GM18867 (cell line): ENCODE measurements at regions not wholly inside any gene's neighbourhood (a gene's known extent, or its start where the extent isn't known, plus 50 kb on each side); places are given as distances from the start of the nearest gene placed in this dataset.

Experiments used
- ATAC-seq: cut with Tn5 transposase; IDR thresholded peaks from one replicate; pipeline ENCODE4 v1.9.1; 2021; ENCODE audit warnings: mild to moderate bottlenecking, moderate library complexity; ENCODE audit not compliant: unreplicated experiment

DNA sequence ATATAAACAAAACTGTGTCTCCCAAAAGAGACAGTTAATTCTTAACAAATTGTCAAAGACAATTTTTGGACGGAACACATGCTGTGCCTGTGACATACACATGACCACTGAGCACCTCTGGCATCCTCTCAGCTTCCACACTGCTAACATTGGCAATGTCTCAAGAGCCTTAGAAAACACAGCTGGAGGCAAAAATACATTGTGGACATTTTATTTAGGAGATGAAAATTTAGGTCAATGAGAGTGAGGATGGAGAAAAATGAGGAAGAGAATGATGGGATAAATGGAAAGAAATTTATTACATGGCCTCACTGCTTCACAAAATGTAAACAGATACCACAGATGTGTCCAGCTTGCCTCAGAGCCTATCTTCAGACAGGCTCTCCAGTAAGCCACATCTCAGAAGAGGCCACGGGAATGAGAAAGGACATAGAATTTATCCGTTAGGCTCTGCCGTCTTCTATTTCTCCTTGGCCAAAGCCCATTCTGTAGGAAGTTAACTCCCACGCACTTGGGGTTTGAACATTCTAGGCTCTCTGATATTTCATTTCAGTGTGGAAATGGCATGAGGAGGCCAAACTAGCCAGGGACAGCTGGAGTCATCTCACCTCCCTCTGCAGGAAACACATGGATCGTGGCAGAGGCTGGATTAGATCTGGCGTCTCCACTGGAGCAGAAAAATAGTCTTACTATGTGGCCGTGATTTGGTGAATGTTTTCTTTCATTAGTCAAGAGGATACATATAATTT, 519.4 kb upstream of the DSEL start:
- ATAC-seq, result no peak

DNA sequence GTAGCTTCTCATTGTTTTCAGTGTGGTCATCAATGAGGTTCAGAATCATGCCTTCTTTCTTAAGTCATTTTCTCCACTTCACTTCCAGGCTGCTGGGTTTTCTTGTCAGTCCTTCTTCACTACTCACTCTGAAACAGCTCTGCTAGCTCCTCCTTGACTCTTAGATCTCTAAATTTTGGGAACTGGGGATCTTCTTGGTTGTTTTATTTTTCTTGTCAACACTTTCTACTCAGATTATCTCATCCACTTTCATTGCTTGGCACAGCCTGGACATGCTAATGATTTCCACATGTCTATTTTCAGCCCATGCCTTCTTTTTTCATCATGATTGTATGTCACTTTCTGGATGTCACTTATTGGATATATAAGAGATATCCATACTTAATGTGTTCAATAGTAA, 517.8 kb upstream of the DSEL start:
- no peak for ATAC-seq

DNA sequence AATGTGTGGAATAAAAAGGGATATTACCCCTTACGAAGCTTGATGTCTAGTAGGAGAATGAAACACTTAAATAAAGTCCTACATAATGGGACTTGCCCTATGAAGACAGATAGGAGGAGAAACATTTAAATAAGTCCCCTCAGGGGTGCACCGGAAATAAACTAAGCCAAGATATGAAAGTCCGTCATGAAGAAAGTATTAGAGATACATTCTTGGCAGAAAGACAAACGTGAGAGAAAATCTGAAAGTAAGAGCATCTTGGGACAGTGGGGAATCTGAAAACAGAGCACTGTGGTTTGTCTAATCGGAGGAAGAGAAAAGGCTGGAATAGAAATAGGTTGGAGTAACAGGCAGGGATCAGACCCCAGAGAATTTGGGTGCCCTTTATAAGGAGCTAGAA, 516.9 kb upstream of the DSEL start:
- ATAC-seq, result no peak

DNA sequence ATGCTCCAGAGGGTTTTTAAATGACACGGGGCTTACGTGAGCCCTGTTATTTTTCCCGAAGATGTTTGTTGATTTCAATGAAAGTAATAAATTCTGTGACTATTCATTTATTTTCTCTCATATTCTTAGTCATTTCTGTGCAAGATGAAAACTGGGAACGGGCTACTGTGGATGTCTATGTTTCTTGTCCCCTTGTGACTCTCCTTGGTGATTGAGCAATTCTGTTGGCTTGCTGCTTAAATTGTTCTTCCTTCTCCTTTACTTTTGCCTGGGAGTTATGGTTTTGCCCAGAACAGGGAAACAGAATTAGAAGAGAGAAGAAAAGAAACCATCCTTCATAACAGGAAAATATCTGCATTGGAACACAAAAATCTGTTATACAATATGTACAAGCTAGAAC, 508.2 kb upstream of the DSEL start:
- no peak for ATAC-seq

DNA sequence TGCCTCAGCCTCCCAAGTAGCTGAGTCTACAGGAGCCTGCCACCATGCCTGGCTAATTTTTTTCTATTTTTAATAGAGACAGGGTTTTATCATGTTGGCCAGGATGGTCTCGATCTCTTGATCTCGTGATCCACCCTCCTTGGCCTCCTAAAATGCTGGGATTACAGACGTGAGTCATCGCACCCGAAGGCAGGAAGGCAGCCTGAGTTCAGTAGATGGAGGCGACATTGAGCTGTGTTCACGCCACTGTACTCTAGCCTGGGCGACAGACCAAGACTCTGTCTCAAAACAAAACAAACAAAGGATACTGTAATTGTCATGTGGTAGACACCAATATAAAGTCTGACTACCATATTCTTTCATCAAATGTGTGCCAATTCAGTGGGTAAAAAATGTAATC, 500.9 kb upstream of the DSEL start:
- no peak for ATAC-seq

DNA sequence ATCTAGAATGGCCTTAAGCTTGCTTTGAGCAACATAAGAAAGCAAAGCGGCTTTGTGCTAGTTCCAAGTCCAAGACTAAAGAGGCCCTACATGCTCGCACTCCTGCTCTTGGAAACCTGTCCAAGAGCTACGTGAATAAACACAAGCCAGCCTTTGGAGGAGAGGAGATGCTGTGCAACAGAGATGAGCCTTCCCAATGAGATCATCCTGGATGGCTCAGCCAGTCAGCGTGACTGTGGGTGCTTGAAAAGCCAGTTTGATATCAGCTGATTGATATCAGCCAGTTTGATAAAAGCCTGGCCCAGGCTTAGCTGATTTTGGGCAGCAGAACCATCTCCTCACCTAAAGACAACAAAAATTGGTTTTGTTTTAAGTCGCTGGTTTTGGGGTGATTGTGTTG, 481.0 kb upstream of the DSEL start:
- no peak for ATAC-seq

DNA sequence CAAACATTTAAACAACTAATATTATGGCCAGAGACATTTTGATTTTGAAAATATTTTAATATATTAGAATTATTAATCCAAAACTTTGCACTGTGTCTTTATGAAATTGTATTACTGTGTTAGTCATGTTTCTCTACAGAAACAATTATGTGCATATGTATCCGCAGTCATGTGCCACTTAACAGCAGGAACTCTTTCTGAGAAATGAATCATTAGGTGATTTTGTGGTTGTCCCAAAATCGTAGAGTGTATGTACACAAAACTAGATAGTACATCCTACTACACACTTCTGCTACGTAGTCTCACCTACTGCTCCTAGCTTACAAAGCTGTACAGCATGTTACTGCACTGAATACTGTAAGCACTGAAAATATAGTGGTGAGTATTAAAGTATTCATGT, 479.2 kb upstream of the DSEL start:
- no peak for ATAC-seq

DNA sequence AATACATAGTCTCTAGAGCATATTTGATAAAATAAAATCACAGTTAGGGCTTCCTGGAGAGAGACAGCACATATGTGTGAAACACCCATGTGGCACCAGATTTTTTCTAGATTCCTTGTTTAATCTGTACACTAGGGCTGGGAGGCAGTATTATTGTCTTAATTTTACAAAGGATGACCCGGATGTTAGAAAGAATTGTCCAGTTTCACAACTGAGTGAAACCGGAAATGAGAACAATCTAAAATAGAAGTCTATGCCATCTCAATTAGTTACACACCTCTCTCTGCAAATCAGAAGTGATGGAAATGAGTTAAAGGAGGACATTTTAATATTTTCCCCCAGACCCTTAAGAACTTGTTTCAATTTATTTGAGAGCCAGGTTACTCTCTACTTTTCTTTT, 463.7 kb upstream of the DSEL start:
- no peak for ATAC-seq

DNA sequence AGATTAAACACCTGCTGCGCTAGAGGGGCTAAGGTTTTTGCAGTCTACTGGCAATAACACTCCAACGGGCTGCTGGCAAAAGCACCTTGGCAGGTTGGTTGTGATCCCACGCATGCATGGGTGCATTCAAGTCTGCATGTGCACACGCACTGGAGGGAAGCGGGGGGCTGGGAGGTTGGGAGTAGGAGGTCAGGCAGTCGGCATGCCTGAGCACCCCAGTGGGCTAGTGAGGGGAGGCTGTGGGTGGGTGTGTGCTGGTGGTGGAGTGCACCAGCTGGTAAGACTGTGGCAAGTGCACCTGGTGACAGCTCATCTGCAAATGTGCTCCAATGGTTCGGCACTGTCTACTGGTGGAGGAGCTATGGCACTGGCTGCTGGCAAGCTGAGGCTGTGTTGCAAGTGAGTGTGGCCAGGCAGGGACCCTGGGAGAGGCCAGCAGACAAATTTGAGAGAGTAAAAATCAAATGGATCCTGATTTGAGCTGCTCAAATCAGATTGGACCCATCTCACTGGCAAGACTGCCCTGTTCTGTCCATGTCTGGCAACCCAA, 460.6 kb upstream of the DSEL start:
- no peak for ATAC-seq

DNA sequence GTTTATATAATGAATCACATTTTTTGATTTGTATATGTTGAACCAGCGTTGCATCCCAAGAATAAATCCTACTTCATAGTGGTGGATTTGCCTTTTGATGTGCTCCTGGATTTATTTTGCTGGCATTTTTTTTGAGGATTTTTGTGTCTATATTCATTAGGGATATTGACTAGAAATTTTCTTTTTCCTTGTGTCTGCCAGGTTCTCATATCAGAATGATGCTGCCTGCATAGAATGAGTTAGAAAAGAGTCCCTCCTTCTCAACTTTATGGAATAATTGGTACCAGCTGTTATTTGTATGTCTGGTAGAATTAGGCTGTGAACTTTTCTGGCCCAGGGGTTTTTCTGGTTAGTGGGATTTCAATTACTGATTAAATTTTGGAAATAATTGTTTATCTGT, 457.4 kb upstream of the DSEL start:
- ATAC-seq, result no peak

DNA sequence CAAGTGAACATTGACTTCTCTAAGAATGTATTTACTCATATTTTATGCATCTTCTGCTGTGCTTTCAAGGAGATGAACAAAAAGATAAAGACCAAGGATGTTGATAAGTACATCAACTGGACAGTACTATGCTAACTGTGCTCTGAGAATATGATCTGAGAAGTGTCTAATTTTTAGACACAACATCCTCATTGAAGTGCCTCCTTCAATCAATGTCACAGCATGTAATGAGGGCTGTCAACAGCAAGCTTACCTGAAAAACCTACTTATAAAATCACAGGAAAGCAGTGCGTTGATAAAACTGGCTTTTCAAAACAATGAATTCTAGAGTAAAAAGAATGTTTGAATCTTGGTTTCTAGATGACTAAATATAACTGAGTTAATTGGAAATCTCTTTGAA, 452.9 kb upstream of the DSEL start:
- no peak for ATAC-seq

DNA sequence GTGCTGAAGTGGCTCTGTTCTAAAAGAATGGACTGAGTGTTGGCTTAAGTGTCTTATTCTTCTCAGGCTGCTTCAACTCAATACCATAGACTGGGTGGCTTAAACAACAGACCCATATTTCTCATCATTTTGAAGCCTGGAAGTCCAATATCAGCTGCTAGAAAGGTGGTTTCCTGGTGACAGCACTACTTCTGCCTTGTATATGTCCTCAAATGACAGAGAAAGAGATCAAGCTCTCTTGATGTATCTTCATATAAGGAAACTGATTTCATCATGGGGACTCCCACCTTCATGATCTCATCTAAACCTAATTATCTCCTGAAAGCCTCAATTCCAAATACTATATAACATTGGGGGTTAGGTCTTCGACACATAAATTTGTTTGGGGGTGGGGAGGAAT, 449.7 kb upstream of the DSEL start:
- ATAC-seq, result no peak

DNA sequence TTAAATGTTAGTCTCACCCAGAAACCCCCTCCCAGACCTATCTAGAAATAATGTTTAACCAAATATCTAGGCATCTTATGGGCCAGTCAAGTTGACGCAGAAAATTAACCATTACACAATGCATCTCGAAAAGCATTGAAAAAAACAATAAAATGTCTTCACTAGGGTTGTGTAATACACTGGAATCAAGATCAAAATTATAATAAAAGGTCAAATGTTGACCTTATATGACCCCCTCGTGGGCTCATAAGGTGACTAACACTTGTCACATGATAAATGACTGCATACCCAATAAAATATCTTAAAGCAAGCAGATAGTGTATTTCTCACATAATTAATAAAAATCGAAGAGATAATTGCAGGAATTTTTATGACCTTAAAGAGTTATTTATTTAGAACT, 447.9 kb upstream of the DSEL start:
- ATAC-seq, result no peak

DNA sequence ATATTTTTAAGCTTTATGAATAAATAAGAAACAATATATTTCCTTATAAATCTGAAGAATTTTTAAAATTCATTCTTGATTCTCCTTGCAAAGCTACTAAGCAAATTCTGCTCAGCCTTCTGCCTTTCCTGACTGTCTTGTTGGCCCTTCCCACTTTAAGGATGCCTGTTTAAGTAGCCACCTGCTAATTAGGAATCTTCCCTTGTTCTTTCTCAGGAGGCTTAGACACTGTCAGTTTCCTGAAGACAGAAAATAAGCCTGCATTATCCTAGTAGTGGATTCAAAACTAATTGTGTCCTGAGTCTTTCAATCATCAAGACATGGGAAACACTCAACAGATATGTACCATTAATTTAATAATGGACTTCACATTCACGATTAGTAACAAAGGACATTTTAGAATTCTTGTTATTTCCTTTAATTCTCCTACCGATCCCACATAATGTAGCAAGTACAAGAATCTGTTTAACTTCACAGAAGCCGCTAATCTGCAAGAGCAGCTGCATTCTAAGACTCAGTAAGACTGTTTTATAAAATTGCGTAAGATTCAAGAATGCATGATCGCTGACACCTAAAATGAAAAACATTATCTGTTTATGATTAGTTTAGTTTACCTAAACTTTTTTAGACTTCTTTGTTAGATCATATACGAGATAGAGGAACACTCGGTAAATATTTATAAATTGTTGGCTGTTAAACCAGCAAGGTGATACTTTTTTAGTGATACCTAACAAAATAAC, 445.4 kb upstream of the DSEL start:
- ATAC-seq, result no peak

DNA sequence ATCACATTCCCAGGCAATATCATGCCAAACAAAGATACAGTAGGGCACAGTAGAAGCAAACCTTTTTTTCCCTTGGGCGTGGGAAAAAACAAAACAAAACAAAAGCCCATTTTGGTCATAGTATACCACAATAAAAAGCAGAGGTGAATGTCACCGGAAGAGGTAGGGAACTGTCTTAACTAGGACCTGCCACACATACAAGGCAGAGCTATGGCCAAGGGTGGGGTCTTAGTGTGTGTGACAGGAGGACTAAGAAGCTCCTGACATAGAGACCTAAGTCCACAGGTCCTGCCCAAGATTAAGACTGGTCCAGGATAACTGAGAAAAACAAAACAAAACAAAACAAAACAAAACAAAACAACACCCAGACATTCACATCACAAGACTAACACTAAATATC, 441.2 kb upstream of the DSEL start:
- no peak for ATAC-seq

DNA sequence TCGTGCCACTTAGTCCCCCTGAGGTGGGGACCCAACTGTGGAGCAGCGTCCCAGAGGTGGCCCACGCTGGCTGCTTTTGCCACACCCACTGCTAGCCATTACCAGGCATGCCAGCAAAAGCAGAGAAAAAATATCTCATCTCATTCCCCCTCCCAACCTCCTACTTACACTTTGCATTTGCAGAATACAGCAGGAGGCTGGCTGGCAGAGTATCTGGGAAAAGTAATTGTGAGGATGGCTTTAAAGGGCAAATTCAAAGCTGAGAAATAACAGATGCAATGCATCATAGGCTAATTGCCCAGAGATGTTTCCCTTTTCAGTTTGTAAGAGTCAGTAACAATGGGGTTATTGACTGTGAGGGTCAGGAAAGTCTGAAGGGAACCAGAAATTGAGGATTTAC, 438.1 kb upstream of the DSEL start:
- no peak for ATAC-seq

DNA sequence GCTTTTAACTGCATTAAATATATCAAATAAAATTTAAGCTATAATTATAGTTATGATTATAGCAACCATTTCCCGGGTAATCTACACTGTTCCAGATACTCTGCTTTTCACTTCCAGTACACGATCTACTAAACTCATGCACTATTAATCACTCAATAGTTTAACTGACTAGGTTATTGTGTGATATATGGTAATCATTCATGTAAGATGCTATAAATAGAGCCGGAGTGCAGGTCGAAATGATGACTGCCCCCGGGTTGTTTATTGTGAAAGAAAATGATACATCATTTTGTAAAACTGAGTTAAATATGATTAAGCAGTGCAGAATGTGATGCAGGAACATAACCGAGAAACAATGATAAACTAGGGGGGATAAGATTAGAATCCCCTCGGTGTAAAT, 434.6 kb upstream of the DSEL start:
- no peak for ATAC-seq

DNA sequence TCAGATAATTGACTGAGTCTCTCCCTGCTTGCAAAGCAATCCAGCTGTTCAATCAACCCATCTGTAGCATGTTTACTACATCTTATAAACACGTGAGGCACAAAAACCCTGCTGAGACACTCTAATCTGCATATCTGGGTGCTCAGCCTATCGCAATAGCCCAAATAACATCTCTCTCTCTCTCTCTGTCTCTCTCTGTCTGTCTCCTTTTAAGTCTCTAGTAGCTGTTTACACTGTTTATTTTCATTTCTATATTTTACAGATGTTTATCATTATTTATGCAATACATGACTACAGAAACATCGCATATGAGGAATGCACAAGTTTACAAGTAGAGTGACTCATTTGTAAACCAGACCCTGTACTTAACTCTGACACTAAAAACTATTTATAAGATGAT, 422.1 kb upstream of the DSEL start:
- ATAC-seq, result no peak

DNA sequence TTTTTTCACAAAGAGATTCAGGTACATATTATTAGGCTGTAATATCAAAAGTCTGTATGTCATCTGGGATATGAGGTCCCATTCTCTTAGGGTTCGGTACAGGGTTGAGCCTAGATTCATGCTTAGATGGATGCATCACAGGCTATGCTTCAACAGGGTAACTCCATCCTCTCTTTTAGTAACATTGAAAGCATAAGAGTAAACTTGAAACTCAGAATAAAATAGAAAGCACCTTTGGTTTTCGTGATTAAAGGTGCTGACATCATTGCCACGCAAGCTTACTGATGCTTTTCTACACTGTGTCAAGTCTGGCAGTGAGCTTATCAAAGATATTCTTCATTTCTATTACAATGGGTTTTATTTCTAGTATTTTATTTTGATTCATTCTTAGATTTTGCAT, 419.1 kb upstream of the DSEL start:
- ATAC-seq, result no peak

DNA sequence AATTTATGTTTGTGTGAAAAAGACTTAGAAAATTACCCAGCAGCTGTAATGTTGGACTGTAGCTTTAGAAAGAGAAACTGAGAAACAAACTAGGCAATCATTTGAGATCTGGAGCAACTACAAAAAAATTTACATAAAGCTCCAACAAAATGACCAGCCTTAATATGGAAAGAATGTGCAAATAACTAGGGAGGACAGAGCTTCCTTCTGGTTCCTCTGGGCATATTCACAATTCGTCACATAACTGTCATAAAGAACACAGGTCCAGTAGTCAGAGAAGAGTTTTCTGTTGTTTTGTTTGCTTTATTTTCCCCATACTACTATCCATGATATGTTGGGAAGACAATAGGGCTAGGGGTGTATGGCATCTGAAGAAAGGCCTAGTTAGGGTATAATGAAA, 416.8 kb upstream of the DSEL start:
- ATAC-seq, result no peak

DNA sequence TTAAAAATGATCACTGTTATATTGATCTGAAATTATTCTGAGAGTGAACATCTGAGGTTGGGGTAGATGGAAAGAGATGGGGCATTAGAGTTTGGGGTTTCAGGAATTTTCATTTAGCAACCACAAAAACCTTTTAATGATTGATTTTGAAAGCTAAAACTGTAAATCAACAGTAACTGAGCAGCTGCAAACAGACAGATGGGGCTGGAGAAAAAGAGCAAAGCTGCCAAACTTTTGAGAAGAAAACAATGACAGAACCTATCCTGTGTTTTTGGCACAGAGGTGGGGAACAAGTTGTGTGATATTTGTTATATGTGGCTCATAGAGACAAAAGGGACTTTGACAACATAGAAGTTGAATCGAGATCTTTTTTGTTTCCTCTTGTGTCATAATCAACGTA, 415.8 kb upstream of the DSEL start:
- ATAC-seq, result no peak
